GM12891 (cell line): ENCODE measurements at regions not wholly inside any gene's neighbourhood (a gene's known extent, or its start where the extent isn't known, plus 50 kb on each side); places are given as distances from the start of the nearest gene placed in this dataset.
"Not testable (repeated sequence)": the region's sequence is repeated elsewhere in the genome, so short reads cannot be mapped to it uniquely, and the experiment has no call there.

Experiments
- DNase-seq: peaks from one replicate; pipeline ENCODE4 v3.0.0; 2011; ENCODE audit warnings: low spot score; ENCODE audit not compliant: insufficient read length
- FAIRE-seq: peaks from 2 replicates; lab custom pipeline; 2011; peaks lifted over from hg19 to GRCh38; lab: Jason Lieb, UNC
- PAX5 ChIP-seq: IDR thresholded peaks from 2 replicates; pipeline ENCODE4 v1.6.1; 2011; ENCODE audit warnings: low read length, moderate library complexity, mild to moderate bottlenecking; ENCODE audit not compliant: insufficient read depth, severe bottlenecking
- POLR2A ChIP-seq: IDR thresholded peaks from 2 replicates; pipeline ENCODE4 v1.6.1; 2011; ENCODE audit warnings: low read depth, low read length, control low read depth
- POLR2AphosphoS5 ChIP-seq: IDR thresholded peaks from 2 replicates; pipeline ENCODE4 v1.6.1; 2011; ENCODE audit warnings: low read depth, low read length, control low read depth
- POU2F2 ChIP-seq: IDR thresholded peaks from 2 replicates; pipeline ENCODE4 v1.6.1; 2011; ENCODE audit warnings: low read depth, mild to moderate bottlenecking, control low read depth, low read length, moderate library complexity
- SPI1 ChIP-seq: IDR thresholded peaks from 2 replicates; pipeline ENCODE4 v1.6.1; 2011; ENCODE audit warnings: low read depth, low read length, control low read depth
- TAF1 ChIP-seq: IDR thresholded peaks from 2 replicates; pipeline ENCODE4 v1.6.1; 2011; ENCODE audit warnings: low read depth, low read length, control low read depth

DNA sequence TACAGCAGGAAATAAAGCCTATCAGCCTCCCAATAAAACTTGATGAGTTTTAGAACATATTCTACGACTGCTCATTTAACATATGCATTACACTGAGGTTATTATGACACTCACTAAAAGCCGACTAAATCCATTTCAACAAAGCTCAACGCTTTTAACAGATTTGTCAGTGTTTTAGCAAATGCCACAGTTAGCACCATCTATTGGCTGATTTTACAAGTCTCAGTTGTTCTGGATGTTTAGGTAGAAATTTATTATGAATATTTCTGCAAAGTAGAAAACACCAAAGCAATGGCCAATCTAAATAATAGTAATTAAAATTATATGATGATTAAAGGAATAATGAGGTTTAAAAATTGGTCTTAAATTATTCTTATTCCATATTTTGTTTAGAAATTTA, 993.2 kb upstream of the PCDH7 start:
- FAIRE-seq (no peak), DNase-seq (no peak)
- no peak for TF ChIP-seq POLR2A
- no peak for TF ChIP-seq SPI1
- no peak for TF ChIP-seq POLR2AphosphoS5
- TF ChIP-seq PAX5 = no peak
- no peak for TF ChIP-seq TAF1
- no peak for TF ChIP-seq POU2F2

DNA sequence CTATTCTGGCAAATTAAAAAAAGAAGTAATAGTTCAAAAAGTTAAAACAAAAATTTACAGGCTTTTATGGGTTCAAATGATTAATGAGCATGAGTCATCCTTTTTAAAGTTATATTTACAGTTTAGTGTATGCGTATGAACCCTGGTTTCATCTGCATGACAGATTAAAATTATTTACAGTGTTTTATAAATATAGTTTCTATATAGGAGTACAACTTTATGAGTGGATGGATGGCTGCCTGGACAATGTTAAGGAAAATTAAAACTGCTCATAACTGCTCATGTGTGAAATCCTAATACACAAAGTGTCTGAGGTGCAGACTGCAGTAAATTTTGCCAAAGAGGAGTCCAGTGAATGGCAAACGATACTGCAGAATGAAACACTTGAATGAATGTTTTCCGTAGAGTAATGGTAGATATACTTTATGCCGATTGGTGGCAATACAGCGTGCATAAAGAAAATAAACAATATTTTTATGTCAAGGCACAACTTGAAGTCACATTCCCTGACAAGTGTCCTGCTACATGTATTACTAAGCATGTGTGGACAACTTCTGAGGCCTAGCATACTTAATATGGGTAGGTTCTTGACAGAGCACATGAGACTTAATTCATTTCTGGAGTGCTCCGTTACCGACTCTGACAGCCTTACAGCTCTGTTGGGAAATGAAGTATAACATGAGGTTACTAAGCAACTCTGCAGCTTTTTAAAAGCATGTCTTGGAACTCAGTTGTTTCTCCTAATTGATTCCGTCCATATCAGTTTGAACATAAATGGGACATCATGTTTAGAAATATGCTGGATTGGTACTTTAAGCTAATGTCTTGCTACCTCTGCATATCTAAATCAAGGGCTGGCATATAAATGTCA, 985.6 kb upstream of the PCDH7 start:
- DNase-seq = no peak
- TF ChIP-seq TAF1 (no peak), POLR2A (no peak), SPI1 (no peak), PAX5 (no peak), POLR2AphosphoS5 (no peak), POU2F2 (no peak)
- FAIRE-seq = no peak

DNA sequence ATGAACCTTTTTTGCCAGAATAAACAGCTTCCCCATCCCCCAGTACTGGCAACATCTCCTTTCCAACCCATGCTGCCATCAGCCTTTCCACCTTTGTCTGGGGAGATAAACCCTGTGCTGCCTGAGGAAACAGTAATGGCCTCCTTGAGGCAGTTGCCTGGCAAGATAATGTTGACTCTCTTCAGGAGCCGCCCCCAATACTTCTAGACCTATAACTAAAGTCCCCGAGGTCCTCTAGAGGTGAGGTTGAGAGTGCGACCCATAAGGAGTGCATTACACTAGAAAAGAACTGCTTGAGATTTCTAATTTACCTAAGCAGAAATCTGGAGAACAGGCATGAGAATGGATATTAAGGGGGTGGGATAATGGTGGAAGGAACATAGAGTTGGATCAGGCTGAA, 963.2 kb upstream of the PCDH7 start:
- FAIRE-seq (no peak), DNase-seq (no peak)
- TF ChIP-seq POU2F2 (no peak), TAF1 (no peak), SPI1 (no peak), POLR2AphosphoS5 (no peak), PAX5 (no peak), POLR2A (no peak)

DNA sequence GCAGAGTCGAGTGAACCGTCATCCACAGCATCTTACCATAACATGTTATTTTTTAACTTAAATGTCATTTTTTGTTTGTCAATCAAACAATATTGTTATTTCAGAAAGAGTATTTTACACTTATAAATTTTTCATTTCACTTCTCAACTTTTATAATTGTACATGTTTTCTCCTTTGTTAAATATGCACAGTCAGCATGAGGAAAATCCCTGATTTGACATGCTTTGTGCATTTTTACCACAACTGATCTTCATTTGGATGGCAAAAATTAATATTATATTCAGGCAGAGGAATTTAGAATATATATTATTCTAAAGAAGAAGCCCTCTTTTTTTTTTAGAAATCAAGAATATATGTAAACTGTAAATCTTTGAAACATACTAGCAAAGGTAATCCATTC, 958.0 kb upstream of the PCDH7 start:
- no peak for FAIRE-seq
- TF ChIP-seq POLR2A = no peak
- no peak for TF ChIP-seq SPI1
- no peak for TF ChIP-seq TAF1
- TF ChIP-seq PAX5 = no peak
- no peak for TF ChIP-seq POLR2AphosphoS5
- no peak for TF ChIP-seq POU2F2
- no peak for DNase-seq

DNA sequence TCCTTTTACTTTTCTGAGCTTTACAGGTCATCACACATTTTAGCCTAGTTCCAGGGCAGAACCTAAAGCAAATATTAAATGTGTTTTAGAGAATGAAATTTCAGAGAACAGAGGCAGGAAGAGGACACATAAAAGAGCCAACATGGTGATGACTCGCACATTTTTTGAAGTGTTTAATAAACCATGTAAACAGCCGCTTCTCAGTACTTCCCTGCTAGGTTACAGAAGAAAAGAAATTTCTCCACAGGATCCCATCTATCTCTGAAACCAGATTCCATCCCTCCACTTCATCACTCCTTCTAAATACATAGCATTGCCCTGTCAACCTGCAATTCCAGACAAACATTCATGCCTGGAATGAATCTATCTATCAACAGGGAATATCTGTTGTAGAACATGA, 949.5 kb upstream of the PCDH7 start:
- FAIRE-seq (no peak), DNase-seq (no peak)
- TF ChIP-seq TAF1 (no peak), PAX5 (no peak), POLR2AphosphoS5 (no peak), POU2F2 (no peak), POLR2A (no peak), SPI1 (no peak)

DNA sequence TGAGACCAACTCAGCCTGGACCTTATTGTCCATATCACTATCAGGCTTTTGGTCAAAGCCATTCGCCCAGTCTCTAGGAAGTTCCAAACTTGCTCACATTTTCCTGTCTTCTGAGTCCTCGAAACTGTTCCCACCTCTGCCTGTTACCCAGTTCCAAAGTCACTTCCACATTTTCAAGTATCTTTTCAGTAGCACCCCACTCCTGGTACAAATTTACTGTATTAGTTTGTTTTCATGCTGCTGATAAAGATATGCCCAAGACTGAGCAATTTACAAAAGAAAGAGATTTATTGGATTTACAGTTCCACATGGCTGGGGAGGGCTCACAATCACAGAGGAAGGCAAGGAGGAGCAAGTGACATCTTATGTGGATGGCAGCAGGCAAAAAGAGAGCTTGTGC, 932.0 kb upstream of the PCDH7 start:
- not testable (repeated sequence) for DNase-seq, FAIRE-seq

DNA sequence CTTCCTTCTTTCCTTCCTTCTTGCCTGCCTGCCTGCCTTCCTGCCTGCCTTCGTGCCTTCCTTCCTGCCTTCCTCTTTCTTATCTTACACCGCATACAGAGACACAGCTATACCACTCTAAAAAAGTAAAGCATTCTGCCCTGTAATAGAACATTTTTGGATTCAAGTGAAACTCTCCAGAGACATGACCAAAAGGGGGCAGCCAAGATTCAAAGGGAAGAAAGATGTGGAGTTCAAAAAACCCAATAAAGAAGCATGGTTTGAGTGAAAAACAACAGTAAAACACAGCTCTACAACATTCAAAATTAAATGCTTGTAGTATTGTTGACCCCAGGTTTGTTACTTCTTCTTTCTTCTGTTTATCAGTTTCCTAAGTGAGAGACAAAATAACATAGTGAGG, 914.9 kb upstream of the PCDH7 start:
- DNase-seq (no peak), FAIRE-seq (no peak)
- TF ChIP-seq SPI1 (no peak), POLR2AphosphoS5 (no peak), PAX5 (no peak), POLR2A (no peak), POU2F2 (no peak), TAF1 (no peak)

DNA sequence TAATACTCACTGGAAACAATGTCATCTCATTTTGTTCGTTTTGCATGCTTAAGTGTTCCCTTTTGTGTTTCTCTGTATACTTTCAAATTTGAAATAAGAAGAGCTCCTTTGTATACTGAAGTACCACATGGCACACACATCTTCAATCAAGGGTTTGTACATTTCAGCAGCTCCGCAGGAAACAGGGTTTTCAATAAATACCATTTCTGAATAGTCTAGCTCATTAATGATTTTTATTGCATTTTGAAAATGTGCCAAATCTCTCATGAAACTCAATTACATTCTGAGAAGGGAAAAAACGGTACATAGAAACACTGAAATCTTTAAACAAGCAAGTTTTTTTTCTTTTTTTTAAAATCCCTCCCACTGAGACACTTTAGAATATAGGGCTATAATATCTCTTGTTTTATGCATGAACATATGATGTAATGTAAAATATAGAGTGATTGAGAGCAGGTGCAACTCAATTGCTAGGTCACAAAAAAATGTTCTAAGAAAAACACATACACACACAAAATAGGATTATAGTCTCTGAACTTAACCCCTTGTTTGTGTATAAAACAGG, 914.2 kb upstream of the PCDH7 start:
- DNase-seq (no peak), FAIRE-seq (no peak)
- TF ChIP-seq POLR2AphosphoS5 (no peak), TAF1 (no peak), POLR2A (no peak), POU2F2 (no peak), PAX5 (no peak), SPI1 (no peak)

DNA sequence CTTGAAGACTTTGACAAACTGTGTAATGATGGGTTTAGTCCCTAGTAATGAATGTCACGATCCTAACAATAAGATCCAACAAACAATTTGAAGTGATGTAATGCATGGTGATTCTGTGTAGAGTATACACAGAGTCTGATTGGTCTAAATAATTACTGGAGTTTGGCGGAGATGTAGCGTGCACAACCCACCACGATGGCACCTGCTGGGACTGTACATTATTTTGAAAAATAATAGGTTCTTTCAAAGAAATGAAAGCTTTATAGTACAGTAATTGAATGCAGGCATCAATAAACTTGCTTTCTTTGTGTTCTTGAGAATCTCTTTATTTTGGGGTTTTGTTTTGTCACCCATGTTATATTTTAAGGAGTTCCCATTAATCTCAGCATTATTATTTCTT, 902.2 kb upstream of the PCDH7 start:
- DNase-seq (no peak), FAIRE-seq (no peak)
- TF ChIP-seq POLR2A (no peak), POU2F2 (no peak), POLR2AphosphoS5 (no peak), TAF1 (no peak)

DNA sequence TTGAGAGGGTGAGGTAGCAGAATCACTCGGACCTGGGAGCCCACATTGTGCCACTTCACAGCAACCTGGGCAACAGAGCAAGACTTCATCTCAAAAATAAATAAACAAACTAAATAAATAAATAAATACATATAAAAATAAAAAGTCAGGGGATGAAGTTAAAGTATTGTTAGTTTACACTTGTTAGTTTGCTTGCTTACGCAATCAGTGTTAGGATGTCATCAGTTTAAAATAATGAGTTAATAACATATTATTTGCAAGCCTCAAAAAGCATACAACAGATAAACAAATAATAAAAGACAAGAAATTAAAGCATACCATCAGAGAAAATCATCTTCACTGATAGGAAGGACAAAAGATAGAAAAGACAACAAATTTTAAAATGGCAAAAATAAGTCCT, 891.1 kb upstream of the PCDH7 start:
- FAIRE-seq (no peak), DNase-seq (no peak)
- no peak for TF ChIP-seq PAX5
- TF ChIP-seq TAF1 = no peak
- no peak for TF ChIP-seq POLR2AphosphoS5
- no peak for TF ChIP-seq SPI1
- TF ChIP-seq POU2F2 = no peak
- no peak for TF ChIP-seq POLR2A
